Glutamatergic neuron (in vitro differentiated cells): ENCODE measurements at regions not wholly inside any gene's neighbourhood (a gene's known extent, or its start where the extent isn't known, plus 50 kb on each side); places are given as distances from the start of the nearest gene placed in this dataset.

Source experiments
- DNase-seq: peaks from one replicate; pipeline ENCODE4 v3.0.0; 2022
- H3K27ac Mint-ChIP-seq: one replicate; pipeline ENCODE4 v1.8.0; 2020; ENCODE audit warnings: mild to moderate bottlenecking, mixed read lengths, inconsistent platforms; ENCODE audit not compliant: unreplicated experiment
- H3K27me3 Mint-ChIP-seq: one replicate; pipeline ENCODE4 v1.8.0; 2020; ENCODE audit warnings: mild to moderate bottlenecking, moderate library complexity, mixed read lengths, inconsistent platforms; ENCODE audit not compliant: unreplicated experiment
- H3K36me3 Mint-ChIP-seq: one replicate; pipeline ENCODE4 v1.8.0; 2020; ENCODE audit warnings: mild to moderate bottlenecking, mixed read lengths, inconsistent platforms; ENCODE audit not compliant: unreplicated experiment
- H3K4me1 Mint-ChIP-seq: one replicate; pipeline ENCODE4 v1.8.0; 2020; ENCODE audit warnings: mild to moderate bottlenecking, low read depth, mixed read lengths, inconsistent platforms; ENCODE audit not compliant: unreplicated experiment
- H3K4me3 Mint-ChIP-seq: one replicate; pipeline ENCODE4 v1.8.0; 2020; ENCODE audit warnings: mild to moderate bottlenecking, mixed read lengths, inconsistent platforms; ENCODE audit not compliant: unreplicated experiment
- H3K9me3 Mint-ChIP-seq: one replicate; pipeline ENCODE4 v1.8.0; 2020; ENCODE audit warnings: mild to moderate bottlenecking, moderate library complexity, mixed read lengths, inconsistent platforms; ENCODE audit not compliant: unreplicated experiment
- TF ChIP-seq, protein P1 (sequence below): fragments of 200-600 bp; sonication (generic); IDR thresholded peaks from one replicate; pipeline ENCODE4 v1.5.0; 2021; ENCODE audit not compliant: partially characterized antibody, unreplicated experiment

DNA sequence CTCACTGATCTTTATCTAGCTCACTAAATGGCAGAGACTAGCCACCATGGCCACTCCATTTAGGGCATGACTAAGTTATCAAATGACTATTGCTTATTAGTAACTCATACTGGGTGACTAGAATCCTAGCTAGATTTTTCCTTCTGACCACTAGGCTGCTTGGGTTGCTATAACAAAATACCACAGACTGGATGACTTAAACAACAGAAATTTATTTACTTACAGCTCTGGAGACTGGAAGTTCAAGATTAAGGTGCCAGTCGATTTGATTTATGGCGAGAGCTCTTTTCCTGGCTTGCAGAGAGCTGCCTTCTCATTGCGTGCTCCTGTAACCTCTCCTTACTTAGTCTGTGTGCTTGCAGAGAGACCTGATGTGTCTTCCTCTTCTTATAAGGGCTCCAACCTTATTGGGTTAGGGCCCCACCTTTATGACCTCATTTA is 55.0 kb upstream of the APC start:
- TF ChIP-seq, protein P1, sequence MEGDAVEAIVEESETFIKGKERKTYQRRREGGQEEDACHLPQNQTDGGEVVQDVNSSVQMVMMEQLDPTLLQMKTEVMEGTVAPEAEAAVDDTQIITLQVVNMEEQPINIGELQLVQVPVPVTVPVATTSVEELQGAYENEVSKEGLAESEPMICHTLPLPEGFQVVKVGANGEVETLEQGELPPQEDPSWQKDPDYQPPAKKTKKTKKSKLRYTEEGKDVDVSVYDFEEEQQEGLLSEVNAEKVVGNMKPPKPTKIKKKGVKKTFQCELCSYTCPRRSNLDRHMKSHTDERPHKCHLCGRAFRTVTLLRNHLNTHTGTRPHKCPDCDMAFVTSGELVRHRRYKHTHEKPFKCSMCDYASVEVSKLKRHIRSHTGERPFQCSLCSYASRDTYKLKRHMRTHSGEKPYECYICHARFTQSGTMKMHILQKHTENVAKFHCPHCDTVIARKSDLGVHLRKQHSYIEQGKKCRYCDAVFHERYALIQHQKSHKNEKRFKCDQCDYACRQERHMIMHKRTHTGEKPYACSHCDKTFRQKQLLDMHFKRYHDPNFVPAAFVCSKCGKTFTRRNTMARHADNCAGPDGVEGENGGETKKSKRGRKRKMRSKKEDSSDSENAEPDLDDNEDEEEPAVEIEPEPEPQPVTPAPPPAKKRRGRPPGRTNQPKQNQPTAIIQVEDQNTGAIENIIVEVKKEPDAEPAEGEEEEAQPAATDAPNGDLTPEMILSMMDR, result no peak
- peak overlapping the region; percentile 45 for H3K27ac Mint-ChIP-seq
- H3K4me3 Mint-ChIP-seq, result no peak overlapping the region
- H3K27me3 Mint-ChIP-seq, result peaks cover 2% of the 10 kb centered on the region
- peaks cover 26% of the 10 kb centered on the region for H3K4me1 Mint-ChIP-seq
- no peak for DNase-seq
- H3K36me3 Mint-ChIP-seq, result peaks cover 5% of the 10 kb centered on the region
- no peaks in the 10 kb centered on the region for H3K9me3 Mint-ChIP-seq

DNA sequence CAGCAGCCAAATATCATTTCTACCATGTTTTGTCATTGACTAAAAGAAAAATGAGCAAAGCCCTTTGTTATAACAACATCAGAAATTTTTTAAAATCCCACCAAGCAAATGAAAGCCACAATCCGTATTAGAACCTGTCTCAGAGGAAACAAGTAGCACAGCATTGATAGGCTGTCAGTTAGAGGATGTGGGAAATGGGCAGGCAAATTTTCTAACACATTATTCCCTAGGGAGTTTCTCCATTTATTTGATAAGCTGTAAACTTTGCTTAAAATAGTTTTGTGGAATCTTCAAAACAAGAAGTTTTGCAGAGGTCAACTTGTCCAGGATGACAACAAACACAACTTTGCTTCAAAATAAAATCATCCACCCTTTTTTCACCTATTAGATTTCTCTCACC is 53.6 kb upstream of the APC start:
- Mint-ChIP-seq H3K36me3 (no peaks in the 10 kb centered on the region), H3K4me1 (peaks cover 36% of the 10 kb centered on the region), H3K27me3 (peaks cover 2% of the 10 kb centered on the region), H3K27ac (peak overlapping the region; percentile 25), H3K9me3 (no peaks in the 10 kb centered on the region), H3K4me3 (no peak overlapping the region)
- TF ChIP-seq, protein P1, result no peak
- no peak for DNase-seq

DNA sequence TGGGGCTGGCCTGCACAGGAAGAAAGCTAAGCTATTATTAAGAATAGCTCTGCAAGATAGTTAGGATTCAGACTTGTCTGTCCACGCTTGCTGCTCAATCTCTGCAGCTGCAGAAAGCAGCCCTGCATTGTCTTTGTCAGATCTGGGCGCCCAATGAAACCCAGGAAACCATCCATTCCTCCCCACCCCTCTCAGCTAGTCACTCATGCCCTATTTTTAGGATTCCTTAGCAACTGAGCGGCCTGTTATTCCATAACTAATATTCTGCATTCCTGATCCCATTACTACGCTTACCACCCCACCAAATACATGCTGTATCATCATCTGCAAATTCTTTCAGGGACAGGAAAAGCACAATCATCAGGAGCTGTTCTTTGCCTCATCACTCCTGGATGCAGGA is 52.9 kb upstream of the APC start:
- no peak overlapping the region for H3K4me3 Mint-ChIP-seq
- H3K36me3 Mint-ChIP-seq, result no peaks in the 10 kb centered on the region
- TF ChIP-seq, protein P1, result no peak
- no peaks in the 10 kb centered on the region for H3K9me3 Mint-ChIP-seq
- no peak for DNase-seq
- H3K27ac Mint-ChIP-seq, result peak overlapping the region; percentile 14
- H3K4me1 Mint-ChIP-seq, result peaks cover 38% of the 10 kb centered on the region
- peaks cover 2% of the 10 kb centered on the region for H3K27me3 Mint-ChIP-seq

DNA sequence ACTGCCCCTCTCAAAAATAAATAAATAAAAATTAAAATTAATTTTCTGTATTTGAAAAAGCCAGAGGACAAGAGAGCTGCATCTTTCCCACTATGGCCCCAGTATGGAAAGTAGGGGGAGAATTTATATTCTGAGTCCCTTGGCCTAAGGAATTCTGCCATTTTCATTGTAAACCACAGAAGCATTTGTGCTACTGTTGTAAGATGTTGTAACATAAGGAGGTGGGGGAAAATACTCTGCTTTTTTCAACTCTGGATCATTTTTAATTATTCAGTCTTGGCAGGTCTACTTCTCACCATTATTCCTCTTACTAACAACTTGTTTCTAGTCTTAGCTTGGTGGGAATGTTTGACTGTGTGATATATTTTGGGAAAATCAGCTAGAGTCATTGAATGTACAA is 52.3 kb upstream of the APC start:
- H3K27me3 Mint-ChIP-seq, result peaks cover 2% of the 10 kb centered on the region
- H3K4me3 Mint-ChIP-seq, result no peak overlapping the region
- no peak overlapping the region for H3K27ac Mint-ChIP-seq
- no peaks in the 10 kb centered on the region for H3K9me3 Mint-ChIP-seq
- no peaks in the 10 kb centered on the region for H3K36me3 Mint-ChIP-seq
- DNase-seq, result no peak
- peaks cover 42% of the 10 kb centered on the region for H3K4me1 Mint-ChIP-seq
- TF ChIP-seq, protein P1, result no peak

DNA sequence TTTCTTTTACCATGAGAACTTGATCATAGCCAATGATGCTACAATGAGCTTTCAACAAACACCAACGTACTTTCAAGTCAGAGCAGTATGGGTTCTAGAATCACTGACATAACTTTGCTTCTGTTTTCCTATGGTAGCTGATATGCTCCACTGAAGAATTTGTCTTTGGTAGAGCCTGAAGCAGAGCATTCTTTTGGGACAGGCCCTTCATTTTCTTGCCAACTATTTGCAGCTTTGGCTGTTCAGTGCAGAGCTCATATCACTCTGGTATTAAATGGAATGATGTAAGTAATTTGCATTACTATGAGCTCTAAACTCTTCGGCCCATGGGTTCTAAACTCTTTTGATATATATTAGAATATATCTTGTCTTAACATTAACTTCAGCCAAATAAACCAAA is 51.8 kb upstream of the APC start:
- Mint-ChIP-seq H3K4me3 (no peak overlapping the region), H3K9me3 (no peaks in the 10 kb centered on the region), H3K4me1 (peaks cover 43% of the 10 kb centered on the region), H3K27ac (peak overlapping the region; percentile 97), H3K36me3 (no peaks in the 10 kb centered on the region), H3K27me3 (peaks cover 2% of the 10 kb centered on the region)
- TF ChIP-seq, protein P1, result no peak
- DNase-seq, result no peak
